ENCODE measurements at regions not wholly inside any gene's neighbourhood (a gene's known extent, or its start where the extent isn't known, plus 50 kb on each side); places are given as distances from the start of the nearest gene placed in this dataset.
A peak's percentile ranks its signal among the peaks of the same experiment; 100 is the strongest.

DNA sequence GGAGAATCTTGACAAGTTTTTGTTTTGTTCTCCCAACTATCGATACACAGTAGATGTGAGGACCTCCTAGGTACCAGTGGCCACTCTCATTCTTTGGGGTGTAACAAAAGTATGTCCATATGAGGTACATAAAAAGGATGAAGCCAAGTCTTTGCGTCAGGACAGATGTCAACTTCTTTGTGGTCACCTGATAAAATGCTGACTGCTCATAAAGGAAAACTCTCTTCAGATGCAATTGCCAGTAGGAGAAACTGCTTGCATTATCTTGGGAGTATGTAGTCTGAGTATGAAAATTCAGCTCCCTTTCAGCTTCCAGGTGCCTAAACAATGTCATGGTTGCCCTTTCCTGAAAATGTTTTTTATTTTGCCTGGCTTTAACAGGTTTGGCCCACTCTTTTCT, 123.8 kb upstream of the GOLIM4 start:
- no peak overlapping the region for H3K4me3 ChIP-seq (ENCODE audit: low read depth in 2 of 2, low read length in 1 of 2)
- CTCF ChIA-PET: no interaction called here

DNA sequence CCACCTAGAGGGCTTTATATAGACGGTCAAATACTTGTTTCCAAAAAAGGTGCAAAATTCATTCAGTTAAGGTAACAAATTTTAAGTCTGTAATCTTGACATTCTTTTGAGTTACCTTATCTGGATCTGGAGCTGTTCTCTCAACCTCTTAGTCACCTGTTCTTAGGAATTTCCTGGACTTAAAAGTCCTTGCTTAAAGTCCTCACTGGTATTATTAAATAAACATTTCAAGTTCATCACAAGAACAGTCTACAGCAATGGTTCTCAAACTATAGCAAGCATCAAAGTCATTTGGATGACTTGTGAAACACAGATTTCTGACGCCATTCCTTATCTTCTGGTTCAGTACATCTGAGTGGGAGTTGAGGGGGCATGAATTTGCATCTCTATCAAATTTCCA, 122.9 kb upstream of the GOLIM4 start:
- no peaks in the 10 kb centered on the region for H4K20me1 ChIP-seq (ENCODE audit: insufficient read depth)
- no peaks in the 10 kb centered on the region for H3K79me2 ChIP-seq (ENCODE audit: insufficient read depth)
- no peaks in the 10 kb centered on the region for H3K9me3 ChIP-seq
- no peak overlapping the region for H3K27ac ChIP-seq (ENCODE audit: low read depth in 2 of 2, low read length in 1 of 2)
- no peak overlapping the region for H3K4me3 ChIP-seq (ENCODE audit: low read depth in 2 of 2, low read length in 1 of 2)
- H3K9ac ChIP-seq: no peak overlapping the region
- TF ChIP-seq NFIC (IDR thresholded peaks at IDR 0.05; ENCODE audit: borderline replicate concordance): no peak
- no peak for TF ChIP-seq SMC3 (IDR thresholded peaks at IDR 0.05; ENCODE audit: low read depth, low read length)
- TF ChIP-seq JUND (IDR thresholded peaks at IDR 0.05): no peak
- no peak for TF ChIP-seq YY1 (IDR thresholded peaks at IDR 0.05; ENCODE audit: low read depth)
- no peak for TF ChIP-seq TAF1 (IDR thresholded peaks at IDR 0.05; ENCODE audit: borderline replicate concordance, low read depth, low read length)
- TF ChIP-seq ELF1 (IDR thresholded peaks at IDR 0.05): no peak
- TF ChIP-seq MEF2A (IDR thresholded peaks at IDR 0.05; ENCODE audit: borderline replicate concordance, low read depth): no peak
- TF ChIP-seq FOSL2 (IDR thresholded peaks at IDR 0.05; ENCODE audit: borderline replicate concordance, low read depth): no peak
- TF ChIP-seq TEAD4 (IDR thresholded peaks at IDR 0.05; ENCODE audit: borderline replicate concordance, insufficient read depth): no peak
- no peak for TF ChIP-seq TCF12 (IDR thresholded peaks at IDR 0.05)
- ChIA-PET CTCF (interaction anchor here (1.0 kb wide), 1 partner anchor 629 kb away, joined by 5 read pairs; no protein-coding TSS in a partner anchor), POLR2A (no interaction called here)
- H3K4me1 ChIP-seq (ENCODE audit: control insufficient read depth in 1 of 2, insufficient read depth in 2 of 2, low read depth in 1 of 2, low read length in 1 of 2): peaks cover 0 to 2% of the 10 kb centered on the region in 2 experiments; a peak in 1 of 4 replicates
- no peaks in the 10 kb centered on the region for H3K36me3 ChIP-seq (replicated peaks in 1 of 2; ENCODE audit: control insufficient read depth in 1 of 2, insufficient read depth in 2 of 2, low read length in 1 of 2)
- no peak overlapping the region for H2AFZ ChIP-seq (ENCODE audit: low read depth)
- no peaks in the 10 kb centered on the region for H3F3A ChIP-seq (replicated peaks; ENCODE audit: insufficient read depth)
- no peaks in the 10 kb centered on the region for H3K27me3 ChIP-seq (ENCODE audit: insufficient read depth)
- no peak overlapping the region for H3K4me2 ChIP-seq
- 36% methylated on average over 2 of the region's 2 CpGs for WGBS (ENCODE audit: low lambda C conversion rate)
- DNase-seq: no peak
- no peaks in the 10 kb centered on the region for H3K9me2 ChIP-seq

More for the DNA sequence above, 123.8 kb upstream of the GOLIM4 start:
- H3K9me2 ChIP-seq: no peaks in the 10 kb centered on the region
- H3K79me2 ChIP-seq (ENCODE audit: insufficient read depth): no peaks in the 10 kb centered on the region
- no peaks in the 10 kb centered on the region for H3K36me3 ChIP-seq (replicated peaks in 1 of 2; ENCODE audit: control insufficient read depth in 1 of 2, insufficient read depth in 2 of 2, low read length in 1 of 2)
- H3K9me3 ChIP-seq: no peaks in the 10 kb centered on the region
- no peaks in the 10 kb centered on the region for H3K27me3 ChIP-seq (ENCODE audit: insufficient read depth)
- H3K4me1 ChIP-seq (ENCODE audit: control insufficient read depth in 1 of 2, insufficient read depth in 2 of 2, low read depth in 1 of 2, low read length in 1 of 2): peaks cover 0 to 2% of the 10 kb centered on the region in 2 experiments; a peak in 1 of 4 replicates
- no peaks in the 10 kb centered on the region for H3F3A ChIP-seq (replicated peaks; ENCODE audit: insufficient read depth)
- TF ChIP-seq SIN3A (IDR thresholded peaks at IDR 0.05; ENCODE audit: borderline replicate concordance, low read depth, low read length): no peak
- TF ChIP-seq YY1 (IDR thresholded peaks at IDR 0.05; ENCODE audit: low read depth): no peak
- TF ChIP-seq NFIC (IDR thresholded peaks at IDR 0.05; ENCODE audit: borderline replicate concordance): no peak
- no peak overlapping the region for H3K4me2 ChIP-seq
- H3K9ac ChIP-seq: no peak overlapping the region
- 58% methylated on average over 2 of the region's 2 CpGs for WGBS (ENCODE audit: low lambda C conversion rate)
- no peak for DNase-seq
- POLR2A ChIA-PET: no interaction called here
- no peak overlapping the region for H3K27ac ChIP-seq (ENCODE audit: low read depth in 2 of 2, low read length in 1 of 2)
- no peaks in the 10 kb centered on the region for H4K20me1 ChIP-seq (ENCODE audit: insufficient read depth)
- H2AFZ ChIP-seq (ENCODE audit: low read depth): no peak overlapping the region

DNA sequence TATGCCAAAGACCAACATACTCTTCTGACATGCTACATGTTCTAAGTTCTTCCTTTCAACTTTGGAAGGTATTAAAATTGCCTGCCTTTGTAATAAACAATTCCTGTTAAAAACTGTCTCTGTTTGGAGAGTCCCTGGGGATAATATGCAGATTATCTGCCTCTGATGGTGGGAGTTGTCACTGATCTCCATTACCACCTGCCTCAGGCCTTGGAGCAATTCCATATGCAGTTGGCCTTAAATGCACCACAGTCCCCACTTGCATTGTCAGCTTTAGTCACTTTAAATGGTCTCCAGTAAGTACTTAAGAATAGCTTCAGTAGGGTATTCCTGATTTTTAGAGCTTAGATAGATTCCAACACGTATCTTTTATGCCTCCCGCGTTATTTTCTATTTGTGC, 121.1 kb upstream of the GOLIM4 start:
- CTCF ChIA-PET: interaction anchor here (1.0 to 4.9 kb wide), 5 partner anchors 10 to 630 kb away, joined by 4 to 43 read pairs (median 4); no protein-coding TSS in a partner anchor
- DNase-seq: peak; percentile 23

More for the DNA sequence above, 121.1 kb upstream of the GOLIM4 start:
- no peak overlapping the region for H3K4me2 ChIP-seq
- no peaks in the 10 kb centered on the region for H3K9me2 ChIP-seq
- H3K4me1 ChIP-seq (ENCODE audit: control insufficient read depth in 1 of 2, insufficient read depth in 2 of 2, low read depth in 1 of 2, low read length in 1 of 2): peaks cover 0 to 2% of the 10 kb centered on the region in 2 experiments; a peak in 1 of 4 replicates
- H3K36me3 ChIP-seq (replicated peaks in 1 of 2; ENCODE audit: control insufficient read depth in 1 of 2, insufficient read depth in 2 of 2, low read length in 1 of 2): no peaks in the 10 kb centered on the region
- no peaks in the 10 kb centered on the region for H4K20me1 ChIP-seq (ENCODE audit: insufficient read depth)
- POLR2A ChIA-PET: interaction anchor here (0.8 kb wide), 1 partner anchor 32 kb away, joined by 4 read pairs; no protein-coding TSS in a partner anchor
- TF ChIP-seq RCOR1 (IDR thresholded peaks at IDR 0.05; ENCODE audit: low read length) (peak; percentile 14; the same call in 1 of the 2 replicates), EP300 (IDR thresholded peaks at IDR 0.05; ENCODE audit: borderline replicate concordance in 1 of 2, low read depth in 1 of 2, low read length in 1 of 2) (0 out of 4 replicates have a peak, but pooled peaks of 1 of the 2 experiments have one; percentile 29), TAF1 (IDR thresholded peaks at IDR 0.05; ENCODE audit: borderline replicate concordance, low read depth, low read length) (no peak), GATA2 (CRISPR knock-in tag; IDR thresholded peaks at IDR 0.05) (peak; percentile 34; the same call in 1 of the 2 replicates)
- no peaks in the 10 kb centered on the region for H3K27me3 ChIP-seq (ENCODE audit: insufficient read depth)
- H3K79me2 ChIP-seq (ENCODE audit: insufficient read depth): no peaks in the 10 kb centered on the region
- H3K4me3 ChIP-seq (ENCODE audit: low read depth in 2 of 2, low read length in 1 of 2): no peak overlapping the region
- H3F3A ChIP-seq (replicated peaks; ENCODE audit: insufficient read depth): no peaks in the 10 kb centered on the region
- H3K9ac ChIP-seq: no peak overlapping the region
- no peak overlapping the region for H2AFZ ChIP-seq (ENCODE audit: low read depth)
- H3K27ac ChIP-seq (ENCODE audit: low read depth in 2 of 2, low read length in 1 of 2): no peak overlapping the region
- no peaks in the 10 kb centered on the region for H3K9me3 ChIP-seq
- WGBS (ENCODE audit: low lambda C conversion rate): 75% methylated on average over 3 of the region's 3 CpGs

Data from SK-N-SH (cell line).